WTC11 (cell line): ENCODE measurements at regions not wholly inside any gene's neighbourhood (a gene's known extent, or its start where the extent isn't known, plus 50 kb on each side); places are given as distances from the start of the nearest gene placed in this dataset.

Experiments
- ATAC-seq: fragments of 200-7000 bp; cut with Tn5 transposase; 2 replicates; pipeline ENCODE4 v1.10.0; 2021; ENCODE audit warnings: mild to moderate bottlenecking, moderate library complexity
- CTCF ChIA-PET: fragments of 300-600 bp; sonication (Branson Sonifier 250); formaldehyde crosslinking; loops from one replicate; lab custom pipeline; 2021; ENCODE audit warnings: antibody characterized with exemption; lab: Charles Lee
- POLR2A ChIA-PET: fragments of 350-600 bp; sonication (Branson Sonifier 250); formaldehyde crosslinking; loops from one replicate; lab custom pipeline; 2021; ENCODE audit warnings: antibody characterized with exemption; lab: Charles Lee
- DNase-seq: peaks from one replicate; pipeline ENCODE4 v3.0.0; 2021; ENCODE audit warnings: low spot score
- H3K27ac Mint-ChIP-seq: 2 replicates; pipeline ENCODE4 v1.8.0; 2021; ENCODE audit warnings: mixed read lengths
- H3K27me3 Mint-ChIP-seq: 2 replicates; pipeline ENCODE4 v1.8.0; 2021; ENCODE audit warnings: low read depth, mild to moderate bottlenecking, moderate library complexity, mixed read lengths
- H3K36me3 Mint-ChIP-seq: 2 replicates; pipeline ENCODE4 v1.8.0; 2021; ENCODE audit warnings: mixed read lengths
- H3K4me1 Mint-ChIP-seq: 2 replicates; pipeline ENCODE4 v1.8.0; 2022; ENCODE audit warnings: mixed read lengths
- H3K4me3 Mint-ChIP-seq: 2 replicates; pipeline ENCODE4 v1.8.0; 2021; ENCODE audit warnings: mild to moderate bottlenecking, moderate library complexity, mixed read lengths
- H3K9me3 Mint-ChIP-seq: 2 replicates; pipeline ENCODE4 v1.8.0; 2021; ENCODE audit warnings: mixed read lengths
- GABPB1 ChIP-seq: sonication (generic); formaldehyde crosslinking; IDR thresholded peaks from 2 replicates; pipeline ENCODE4 v1.8.1; 2023; ENCODE audit warnings: mild to moderate bottlenecking, missing genetic modification reagents
- HMGA2 ChIP-seq: fragments of 250-450 bp; sonication (Bioruptor Pico); IDR thresholded peaks from 2 replicates; pipeline ENCODE4 v1.4.0; 2021; ENCODE audit warnings: mild to moderate bottlenecking, moderate library complexity
- IRF2 ChIP-seq: sonication (generic); formaldehyde crosslinking; IDR thresholded peaks from 2 replicates; pipeline ENCODE4 v1.8.0; 2022; ENCODE audit warnings: low read depth, missing genetic modification reagents, borderline replicate concordance
- MXD4 ChIP-seq: fragments of 250-450 bp; sonication (Bioruptor Pico); IDR thresholded peaks from 2 replicates; pipeline ENCODE4 v1.8.0; 2021; ENCODE audit warnings: mild to moderate bottlenecking, moderate library complexity, borderline replicate concordance
- MYBL2 ChIP-seq: sonication (generic); formaldehyde crosslinking; IDR thresholded peaks from 2 replicates; pipeline ENCODE4 v1.8.1; 2023; ENCODE audit warnings: mild to moderate bottlenecking, moderate library complexity, missing genetic modification reagents
- PRRX2 ChIP-seq: fragments of 250-450 bp; sonication (Bioruptor Pico); IDR thresholded peaks from 2 replicates; pipeline ENCODE4 v1.8.0; 2021; ENCODE audit warnings: mild to moderate bottlenecking
- RORB ChIP-seq: fragments of 250-450 bp; sonication (Bioruptor Pico); IDR thresholded peaks from 2 replicates; pipeline ENCODE4 v1.9.0; 2021; ENCODE audit warnings: mild to moderate bottlenecking
- SOX15 ChIP-seq: fragments of 250-450 bp; sonication (Bioruptor Pico); IDR thresholded peaks from 2 replicates; pipeline ENCODE4 v1.9.0; 2021; ENCODE audit warnings: mild to moderate bottlenecking
- ZNF263 ChIP-seq: sonication (generic); formaldehyde crosslinking; IDR thresholded peaks from 2 replicates; pipeline ENCODE4 v1.8.1; 2022; ENCODE audit warnings: low read depth, mild to moderate bottlenecking, moderate library complexity, missing genetic modification reagents
- TF ChIP-seq, protein P1 (sequence below): fragments of 250-450 bp; sonication (Bioruptor Pico); IDR thresholded peaks from 2 replicates; pipeline ENCODE4 v1.9.0; 2021; ENCODE audit warnings: mild to moderate bottlenecking, borderline replicate concordance
- TF ChIP-seq, protein P2 (sequence below): sonication (generic); formaldehyde crosslinking; IDR thresholded peaks from 2 replicates; pipeline ENCODE4 v1.8.1; 2022; ENCODE audit warnings: low read depth, missing genetic modification reagents, borderline replicate concordance
- TF ChIP-seq, protein P3 (sequence below): fragments of 250-450 bp; sonication (Bioruptor Pico); IDR thresholded peaks from 2 replicates; pipeline ENCODE4 v1.8.0; 2021; ENCODE audit warnings: mild to moderate bottlenecking
- TF ChIP-seq, protein P4 (sequence below): fragments of 250-450 bp; sonication (Bioruptor Pico); IDR thresholded peaks from 2 replicates; pipeline ENCODE4 v1.9.0; 2021; ENCODE audit warnings: mild to moderate bottlenecking
- TF ChIP-seq, protein P5 (sequence below): sonication (generic); formaldehyde crosslinking; IDR thresholded peaks from 2 replicates; pipeline ENCODE4 v1.8.0; 2022; ENCODE audit warnings: mild to moderate bottlenecking, missing genetic modification reagents
- TF ChIP-seq, protein P6 (sequence below): fragments of 250-450 bp; sonication (Bioruptor Pico); IDR thresholded peaks from 2 replicates; pipeline ENCODE4 v1.9.0; 2021; ENCODE audit warnings: moderate library complexity, mild to moderate bottlenecking, inconsistent platforms, borderline replicate concordance

DNA sequence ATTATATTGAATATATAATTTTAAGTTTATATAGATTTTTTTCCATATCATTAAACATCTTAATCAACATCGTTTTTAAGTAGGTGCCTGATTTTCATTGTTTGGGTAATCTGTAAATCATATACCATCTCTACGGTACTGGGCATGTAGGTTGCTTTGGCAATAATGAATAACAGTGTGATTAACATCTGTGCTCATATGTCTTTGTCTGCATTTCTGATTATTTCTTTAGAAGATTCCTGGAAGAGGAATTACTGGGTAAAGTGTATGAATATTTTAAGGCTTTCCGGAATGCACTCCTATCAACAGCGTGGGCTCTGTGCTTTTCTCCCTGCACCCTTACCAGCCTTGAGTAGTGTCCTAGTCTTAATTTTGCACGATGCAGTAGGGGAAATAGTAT, 119.8 kb upstream of the LIPC start (continued):
- TF ChIP-seq, protein P1, sequence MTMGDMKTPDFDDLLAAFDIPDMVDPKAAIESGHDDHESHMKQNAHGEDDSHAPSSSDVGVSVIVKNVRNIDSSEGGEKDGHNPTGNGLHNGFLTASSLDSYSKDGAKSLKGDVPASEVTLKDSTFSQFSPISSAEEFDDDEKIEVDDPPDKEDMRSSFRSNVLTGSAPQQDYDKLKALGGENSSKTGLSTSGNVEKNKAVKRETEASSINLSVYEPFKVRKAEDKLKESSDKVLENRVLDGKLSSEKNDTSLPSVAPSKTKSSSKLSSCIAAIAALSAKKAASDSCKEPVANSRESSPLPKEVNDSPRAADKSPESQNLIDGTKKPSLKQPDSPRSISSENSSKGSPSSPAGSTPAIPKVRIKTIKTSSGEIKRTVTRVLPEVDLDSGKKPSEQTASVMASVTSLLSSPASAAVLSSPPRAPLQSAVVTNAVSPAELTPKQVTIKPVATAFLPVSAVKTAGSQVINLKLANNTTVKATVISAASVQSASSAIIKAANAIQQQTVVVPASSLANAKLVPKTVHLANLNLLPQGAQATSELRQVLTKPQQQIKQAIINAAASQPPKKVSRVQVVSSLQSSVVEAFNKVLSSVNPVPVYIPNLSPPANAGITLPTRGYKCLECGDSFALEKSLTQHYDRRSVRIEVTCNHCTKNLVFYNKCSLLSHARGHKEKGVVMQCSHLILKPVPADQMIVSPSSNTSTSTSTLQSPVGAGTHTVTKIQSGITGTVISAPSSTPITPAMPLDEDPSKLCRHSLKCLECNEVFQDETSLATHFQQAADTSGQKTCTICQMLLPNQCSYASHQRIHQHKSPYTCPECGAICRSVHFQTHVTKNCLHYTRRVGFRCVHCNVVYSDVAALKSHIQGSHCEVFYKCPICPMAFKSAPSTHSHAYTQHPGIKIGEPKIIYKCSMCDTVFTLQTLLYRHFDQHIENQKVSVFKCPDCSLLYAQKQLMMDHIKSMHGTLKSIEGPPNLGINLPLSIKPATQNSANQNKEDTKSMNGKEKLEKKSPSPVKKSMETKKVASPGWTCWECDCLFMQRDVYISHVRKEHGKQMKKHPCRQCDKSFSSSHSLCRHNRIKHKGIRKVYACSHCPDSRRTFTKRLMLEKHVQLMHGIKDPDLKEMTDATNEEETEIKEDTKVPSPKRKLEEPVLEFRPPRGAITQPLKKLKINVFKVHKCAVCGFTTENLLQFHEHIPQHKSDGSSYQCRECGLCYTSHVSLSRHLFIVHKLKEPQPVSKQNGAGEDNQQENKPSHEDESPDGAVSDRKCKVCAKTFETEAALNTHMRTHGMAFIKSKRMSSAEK = no peak
- TF ChIP-seq, all 79 proteins: peak for 0

DNA sequence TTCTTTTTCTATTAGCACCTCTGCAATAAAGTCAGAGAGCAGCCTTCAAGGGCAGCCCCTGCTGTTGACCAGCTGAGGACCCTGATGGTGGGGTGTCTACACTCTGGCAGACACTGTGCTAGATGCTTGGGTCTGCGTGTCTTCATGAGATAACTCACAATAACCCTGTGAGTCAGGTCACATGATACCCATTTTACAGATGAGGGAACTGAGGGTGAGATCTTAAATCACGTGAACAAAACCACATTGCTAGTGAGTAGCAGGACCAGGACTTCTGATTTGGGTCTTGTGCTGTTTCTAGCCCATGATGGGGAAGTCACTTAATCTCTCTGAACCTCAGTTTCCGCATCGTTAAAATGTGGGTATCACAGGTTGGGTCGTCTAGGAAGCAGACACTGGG, 118.5 kb upstream of the LIPC start:
- Mint-ChIP-seq H3K9me3 (no peaks in the 10 kb centered on the region), H3K36me3 (no peaks in the 10 kb centered on the region), H3K27ac (no peak overlapping the region), H3K27me3 (no peaks in the 10 kb centered on the region)
- no peak for DNase-seq
- CTCF ChIA-PET = no interaction called here
- TF ChIP-seq IRF2 (CRISPR knock-in tag) (no peak), RORB (CRISPR knock-in tag) (no peak), MYBL2 (CRISPR knock-in tag) (no peak), GABPB1 (CRISPR knock-in tag) (no peak), MXD4 (no peak), HMGA2 (CRISPR knock-in tag) (no peak), ZNF263 (CRISPR knock-in tag) (no peak), SOX15 (CRISPR knock-in tag) (no peak), PRRX2 (CRISPR knock-in tag) (no peak)
- TF ChIP-seq, protein P2, sequence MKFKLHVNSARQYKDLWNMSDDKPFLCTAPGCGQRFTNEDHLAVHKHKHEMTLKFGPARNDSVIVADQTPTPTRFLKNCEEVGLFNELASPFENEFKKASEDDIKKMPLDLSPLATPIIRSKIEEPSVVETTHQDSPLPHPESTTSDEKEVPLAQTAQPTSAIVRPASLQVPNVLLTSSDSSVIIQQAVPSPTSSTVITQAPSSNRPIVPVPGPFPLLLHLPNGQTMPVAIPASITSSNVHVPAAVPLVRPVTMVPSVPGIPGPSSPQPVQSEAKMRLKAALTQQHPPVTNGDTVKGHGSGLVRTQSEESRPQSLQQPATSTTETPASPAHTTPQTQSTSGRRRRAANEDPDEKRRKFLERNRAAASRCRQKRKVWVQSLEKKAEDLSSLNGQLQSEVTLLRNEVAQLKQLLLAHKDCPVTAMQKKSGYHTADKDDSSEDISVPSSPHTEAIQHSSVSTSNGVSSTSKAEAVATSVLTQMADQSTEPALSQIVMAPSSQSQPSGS (CRISPR knock-in tag) = no peak
- TF ChIP-seq, protein P3, sequence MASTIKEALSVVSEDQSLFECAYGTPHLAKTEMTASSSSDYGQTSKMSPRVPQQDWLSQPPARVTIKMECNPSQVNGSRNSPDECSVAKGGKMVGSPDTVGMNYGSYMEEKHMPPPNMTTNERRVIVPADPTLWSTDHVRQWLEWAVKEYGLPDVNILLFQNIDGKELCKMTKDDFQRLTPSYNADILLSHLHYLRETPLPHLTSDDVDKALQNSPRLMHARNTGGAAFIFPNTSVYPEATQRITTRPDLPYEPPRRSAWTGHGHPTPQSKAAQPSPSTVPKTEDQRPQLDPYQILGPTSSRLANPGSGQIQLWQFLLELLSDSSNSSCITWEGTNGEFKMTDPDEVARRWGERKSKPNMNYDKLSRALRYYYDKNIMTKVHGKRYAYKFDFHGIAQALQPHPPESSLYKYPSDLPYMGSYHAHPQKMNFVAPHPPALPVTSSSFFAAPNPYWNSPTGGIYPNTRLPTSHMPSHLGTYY (CRISPR knock-in tag) = no peak
- TF ChIP-seq, protein P4, sequence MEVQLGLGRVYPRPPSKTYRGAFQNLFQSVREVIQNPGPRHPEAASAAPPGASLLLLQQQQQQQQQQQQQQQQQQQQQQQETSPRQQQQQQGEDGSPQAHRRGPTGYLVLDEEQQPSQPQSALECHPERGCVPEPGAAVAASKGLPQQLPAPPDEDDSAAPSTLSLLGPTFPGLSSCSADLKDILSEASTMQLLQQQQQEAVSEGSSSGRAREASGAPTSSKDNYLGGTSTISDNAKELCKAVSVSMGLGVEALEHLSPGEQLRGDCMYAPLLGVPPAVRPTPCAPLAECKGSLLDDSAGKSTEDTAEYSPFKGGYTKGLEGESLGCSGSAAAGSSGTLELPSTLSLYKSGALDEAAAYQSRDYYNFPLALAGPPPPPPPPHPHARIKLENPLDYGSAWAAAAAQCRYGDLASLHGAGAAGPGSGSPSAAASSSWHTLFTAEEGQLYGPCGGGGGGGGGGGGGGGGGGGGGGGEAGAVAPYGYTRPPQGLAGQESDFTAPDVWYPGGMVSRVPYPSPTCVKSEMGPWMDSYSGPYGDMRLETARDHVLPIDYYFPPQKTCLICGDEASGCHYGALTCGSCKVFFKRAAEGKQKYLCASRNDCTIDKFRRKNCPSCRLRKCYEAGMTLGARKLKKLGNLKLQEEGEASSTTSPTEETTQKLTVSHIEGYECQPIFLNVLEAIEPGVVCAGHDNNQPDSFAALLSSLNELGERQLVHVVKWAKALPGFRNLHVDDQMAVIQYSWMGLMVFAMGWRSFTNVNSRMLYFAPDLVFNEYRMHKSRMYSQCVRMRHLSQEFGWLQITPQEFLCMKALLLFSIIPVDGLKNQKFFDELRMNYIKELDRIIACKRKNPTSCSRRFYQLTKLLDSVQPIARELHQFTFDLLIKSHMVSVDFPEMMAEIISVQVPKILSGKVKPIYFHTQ (CRISPR knock-in tag) = no peak
- TF ChIP-seq, protein P5, sequence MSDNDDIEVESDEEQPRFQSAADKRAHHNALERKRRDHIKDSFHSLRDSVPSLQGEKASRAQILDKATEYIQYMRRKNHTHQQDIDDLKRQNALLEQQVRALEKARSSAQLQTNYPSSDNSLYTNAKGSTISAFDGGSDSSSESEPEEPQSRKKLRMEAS (CRISPR knock-in tag) = no peak
- TF ChIP-seq, protein P6, sequence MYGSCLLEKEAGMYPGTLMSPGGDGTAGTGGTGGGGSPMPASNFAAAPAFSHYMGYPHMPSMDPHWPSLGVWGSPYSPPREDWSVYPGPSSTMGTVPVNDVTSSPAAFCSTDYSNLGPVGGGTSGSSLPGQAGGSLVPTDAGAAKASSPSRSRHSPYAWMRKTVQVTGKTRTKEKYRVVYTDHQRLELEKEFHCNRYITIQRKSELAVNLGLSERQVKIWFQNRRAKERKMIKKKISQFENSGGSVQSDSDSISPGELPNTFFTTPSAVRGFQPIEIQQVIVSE (CRISPR knock-in tag) = no peak
- TF ChIP-seq, all 79 proteins: peak for 0
- POLR2A ChIA-PET = no interaction called here
- no peak overlapping the region for H3K4me3 Mint-ChIP-seq
- no peaks in the 10 kb centered on the region for H3K4me1 Mint-ChIP-seq
- ATAC-seq = no peak
